Endothelial cell of umbilical vein (primary cell): ENCODE measurements at regions not wholly inside any gene's neighbourhood (a gene's known extent, or its start where the extent isn't known, plus 50 kb on each side); places are given as distances from the start of the nearest gene placed in this dataset.

ENCODE experiments used
- EZH2 ChIP-seq: IDR thresholded peaks from 2 replicates; pipeline ENCODE4 v1.6.1; 2012; ENCODE audit warnings: borderline replicate concordance, low read depth, mild to moderate bottlenecking, moderate library complexity, low read length, inconsistent platforms; ENCODE audit not compliant: severe bottlenecking
- FOS ChIP-seq: IDR thresholded peaks from 2 replicates; pipeline ENCODE4 v1.6.1; 2011; ENCODE audit warnings: mild to moderate bottlenecking, low read length, moderate library complexity, borderline replicate concordance; ENCODE audit not compliant: insufficient read depth
- JUN ChIP-seq: IDR thresholded peaks from 2 replicates; pipeline ENCODE4 v1.6.1; 2011; ENCODE audit warnings: borderline replicate concordance, low read depth; ENCODE audit not compliant: insufficient read length, insufficient read depth
- POLR2A ChIP-seq: IDR thresholded peaks from 2 replicates; pipeline ENCODE4 v1.6.1; 2012; ENCODE audit warnings: low read depth, mild to moderate bottlenecking, control low read depth, low read length
- TF ChIP-seq, protein P1 (sequence below), 2 donors: IDR thresholded peaks; 1 replicate in 1 of 2; 2 replicates in 1 of 2; pipeline ENCODE4 v1.5.1; 2011; ENCODE audit warnings: low read length in 2 of 2, mild to moderate bottlenecking in 2 of 2, moderate library complexity in 2 of 2, control low read depth in 1 of 2, inconsistent platforms in 1 of 2, low read depth in 1 of 2; ENCODE audit not compliant: insufficient read depth in 1 of 2; ENCODE audit errors: extremely low read depth in 1 of 2
- TF ChIP-seq, protein P2 (sequence below): IDR thresholded peaks from 2 replicates; pipeline ENCODE4 v1.6.1; 2011; ENCODE audit not compliant: insufficient read depth, insufficient read length

DNA sequence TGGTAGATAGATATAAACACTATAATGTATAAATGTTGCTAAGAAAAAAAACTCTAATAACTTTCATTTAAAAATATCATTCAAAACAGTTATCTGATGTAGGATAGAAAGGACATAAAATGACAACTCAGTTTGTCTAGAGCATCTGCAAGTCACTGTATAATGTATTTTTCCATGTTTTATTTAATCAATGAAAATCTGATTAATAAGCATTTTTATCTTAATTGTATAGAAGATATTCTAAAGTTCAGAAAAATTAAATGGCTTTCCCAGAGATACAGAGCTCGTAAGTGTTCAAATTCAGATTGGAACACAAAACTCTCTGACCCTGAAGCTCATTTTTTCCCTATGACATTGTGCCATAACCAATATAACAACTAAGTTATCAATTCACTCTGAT lies 295.9 kb upstream of the DCN start:
- TF ChIP-seq POLR2A (no peak), FOS (no peak), JUN (no peak), EZH2 (no peak)
- TF ChIP-seq, protein P1, sequence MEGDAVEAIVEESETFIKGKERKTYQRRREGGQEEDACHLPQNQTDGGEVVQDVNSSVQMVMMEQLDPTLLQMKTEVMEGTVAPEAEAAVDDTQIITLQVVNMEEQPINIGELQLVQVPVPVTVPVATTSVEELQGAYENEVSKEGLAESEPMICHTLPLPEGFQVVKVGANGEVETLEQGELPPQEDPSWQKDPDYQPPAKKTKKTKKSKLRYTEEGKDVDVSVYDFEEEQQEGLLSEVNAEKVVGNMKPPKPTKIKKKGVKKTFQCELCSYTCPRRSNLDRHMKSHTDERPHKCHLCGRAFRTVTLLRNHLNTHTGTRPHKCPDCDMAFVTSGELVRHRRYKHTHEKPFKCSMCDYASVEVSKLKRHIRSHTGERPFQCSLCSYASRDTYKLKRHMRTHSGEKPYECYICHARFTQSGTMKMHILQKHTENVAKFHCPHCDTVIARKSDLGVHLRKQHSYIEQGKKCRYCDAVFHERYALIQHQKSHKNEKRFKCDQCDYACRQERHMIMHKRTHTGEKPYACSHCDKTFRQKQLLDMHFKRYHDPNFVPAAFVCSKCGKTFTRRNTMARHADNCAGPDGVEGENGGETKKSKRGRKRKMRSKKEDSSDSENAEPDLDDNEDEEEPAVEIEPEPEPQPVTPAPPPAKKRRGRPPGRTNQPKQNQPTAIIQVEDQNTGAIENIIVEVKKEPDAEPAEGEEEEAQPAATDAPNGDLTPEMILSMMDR (IDR thresholded peaks at IDR 0.05; ENCODE audit: extremely low read depth in 1 of 2, insufficient read depth in 1 of 2, low read depth in 1 of 2, low read length in 2 of 2) = no peak
- TF ChIP-seq, protein P2, sequence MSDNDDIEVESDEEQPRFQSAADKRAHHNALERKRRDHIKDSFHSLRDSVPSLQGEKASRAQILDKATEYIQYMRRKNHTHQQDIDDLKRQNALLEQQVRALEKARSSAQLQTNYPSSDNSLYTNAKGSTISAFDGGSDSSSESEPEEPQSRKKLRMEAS = no peak
